IMR-90 (cell line): ENCODE measurements at regions not wholly inside any gene's neighbourhood (a gene's known extent, or its start where the extent isn't known, plus 50 kb on each side); places are given as distances from the start of the nearest gene placed in this dataset.

Experiments used
- ATAC-seq: fragments of 200-7000 bp; cut with Tn5 transposase; 2 replicates; pipeline ENCODE4 v1.9.1; 2020; ENCODE audit warnings: low read depth, mild to moderate bottlenecking, moderate library complexity
- BruUV-seq: library from RNA; stranded (reverse); fragments of 400-500 nt; replicated peaks from 2 replicates; lab custom pipeline; 2021; lab: Mats Ljungman, UMichigan
- CTCF ChIA-PET: fragments of 300-600 bp; formaldehyde crosslinking; extraction: SDS; loops from one replicate; lab custom pipeline; 2021; ENCODE audit warnings: antibody characterized with exemption; lab: Yijun Ruan, JAX
- POLR2A ChIA-PET: fragments of 300-600 bp; sonication (Branson Sonifier 250); formaldehyde crosslinking; loops from one replicate; lab custom pipeline; 2022; ENCODE audit warnings: antibody characterized with exemption; ENCODE audit not compliant: unreplicated experiment; lab: Charles Lee
- DNase-seq: peaks from one replicate; pipeline ENCODE4 v3.0.0; 2013
- H2AFZ ChIP-seq: replicated peaks from 2 replicates; pipeline ENCODE3; 2013; ENCODE audit warnings: low read length, mild to moderate bottlenecking; ENCODE audit not compliant: poor library complexity
- H2AK5ac ChIP-seq: 2 replicates; pipeline ENCODE4 v1.6.1; 2013; ENCODE audit warnings: low read depth, low read length, inconsistent platforms
- H2AK9ac ChIP-seq: replicated peaks from 2 replicates; pipeline ENCODE3; 2013; ENCODE audit warnings: mild to moderate bottlenecking, low read depth, low read length, moderate library complexity; ENCODE audit not compliant: poor library complexity
- H2BK120ac ChIP-seq: 2 replicates; pipeline ENCODE4 v1.6.1; 2013; ENCODE audit warnings: low read depth, low read length, inconsistent platforms
- H2BK15ac ChIP-seq: 3 replicates; pipeline ENCODE4 v1.6.1; 2013; ENCODE audit warnings: low read depth, low read length, inconsistent platforms
- H2BK20ac ChIP-seq: 2 replicates; pipeline ENCODE4 v1.6.1; 2013; ENCODE audit warnings: low read depth, mild to moderate bottlenecking, inconsistent platforms, low read length, moderate library complexity
- H2BK5ac ChIP-seq: 2 replicates; pipeline ENCODE4 v1.6.1; 2013; ENCODE audit warnings: mild to moderate bottlenecking, low read depth, low read length, inconsistent platforms; ENCODE audit not compliant: poor library complexity, severe bottlenecking
- H3K14ac ChIP-seq: replicated peaks from 2 replicates; pipeline ENCODE4 v1.6.1; 2013; ENCODE audit warnings: low read depth, low read length, inconsistent platforms
- H3K18ac ChIP-seq: 2 replicates; pipeline ENCODE4 v1.6.1; 2013; ENCODE audit warnings: low read depth, low read length, control low read depth
- H3K23ac ChIP-seq: 2 replicates; pipeline ENCODE4 v1.6.1; 2013; ENCODE audit warnings: low read depth, low read length, inconsistent platforms
- H3K27ac ChIP-seq: 2 replicates; pipeline ENCODE4 v1.5.1; 2013; ENCODE audit warnings: mild to moderate bottlenecking, control low read depth, low read length; ENCODE audit not compliant: insufficient read depth
- H3K27me3 ChIP-seq: 2 replicates; pipeline ENCODE4 v1.6.1; 2013; ENCODE audit warnings: low read length; ENCODE audit not compliant: control insufficient read depth, insufficient read depth
- H3K36me3 ChIP-seq: 2 replicates; pipeline ENCODE4 v1.6.1; 2013; ENCODE audit warnings: low read length, mixed read lengths; ENCODE audit not compliant: control insufficient read depth, insufficient read depth
- H3K4ac ChIP-seq: 2 replicates; pipeline ENCODE4 v1.6.1; 2013; ENCODE audit warnings: low read depth, low read length, inconsistent platforms
- H3K4me1 ChIP-seq: 2 replicates; pipeline ENCODE4 v1.6.1; 2013; ENCODE audit warnings: low read length, mixed read lengths; ENCODE audit not compliant: control insufficient read depth, insufficient read depth
- H3K4me2 ChIP-seq: 2 replicates; pipeline ENCODE4 v1.6.1; 2013; ENCODE audit warnings: low read depth, mild to moderate bottlenecking, control low read depth, low read length, moderate library complexity
- H3K4me3 ChIP-seq: 2 replicates; pipeline ENCODE4 v1.5.1; 2013; ENCODE audit warnings: low read depth, mild to moderate bottlenecking, control low read depth, low read length, moderate library complexity; ENCODE audit not compliant: insufficient read depth
- H3K56ac ChIP-seq: 2 replicates; pipeline ENCODE4 v1.6.1; 2013; ENCODE audit warnings: low read length, inconsistent platforms; ENCODE audit not compliant: insufficient read depth; ENCODE audit errors: extremely low read depth
- H3K79me1 ChIP-seq, 2 experiments: 2 replicates each; pipeline ENCODE4 v1.6.1; 2013; ENCODE audit warnings: low read length in 2 of 2, inconsistent platforms in 1 of 2, low read depth in 1 of 2
- H3K9ac ChIP-seq: 2 replicates; pipeline ENCODE4 v1.6.1; 2013; ENCODE audit warnings: low read depth, low read length, control low read depth
- H3K9me1 ChIP-seq: 2 replicates; pipeline ENCODE4 v1.6.1; 2013; ENCODE audit warnings: low read length, inconsistent platforms; ENCODE audit not compliant: insufficient read depth
- H3K9me3 ChIP-seq: 2 replicates; pipeline ENCODE4 v1.6.1; 2013; ENCODE audit warnings: low read length; ENCODE audit not compliant: control insufficient read depth, insufficient read depth
- H4K20me1 ChIP-seq: 2 replicates; pipeline ENCODE4 v1.6.1; 2013; ENCODE audit warnings: low read length, inconsistent platforms; ENCODE audit not compliant: insufficient read depth
- H4K5ac ChIP-seq: 2 replicates; pipeline ENCODE4 v1.6.1; 2013; ENCODE audit warnings: mild to moderate bottlenecking, low read depth, low read length, control low read depth
- H4K8ac ChIP-seq, 2 experiments: 2 replicates each; pipeline ENCODE4 v1.6.1; 2013; ENCODE audit warnings: low read depth in 2 of 2, low read length in 2 of 2, control low read depth in 1 of 2, inconsistent platforms in 1 of 2
- H4K91ac ChIP-seq: 2 replicates; pipeline ENCODE4 v1.6.1; 2013; ENCODE audit warnings: low read depth, low read length, inconsistent platforms; ENCODE audit not compliant: insufficient read depth
- BHLHE40 ChIP-seq: fragments of 150-350 bp; IDR thresholded peaks from 2 replicates; pipeline ENCODE4 v1.6.1; 2016; ENCODE audit warnings: mild to moderate bottlenecking, low read depth, low read length
- CEBPB ChIP-seq: IDR thresholded peaks from 2 replicates; pipeline ENCODE4 v1.6.1; 2012; ENCODE audit warnings: low read depth, low read length, improper control_type of control experiment
- CHD1 ChIP-seq: IDR thresholded peaks from 2 replicates; pipeline ENCODE4 v1.6.1; 2012; ENCODE audit warnings: low read depth, low read length, improper control_type of control experiment
- FOS ChIP-seq: fragments of 150-350 bp; IDR thresholded peaks from 2 replicates; pipeline ENCODE4 v1.6.1; 2016; ENCODE audit warnings: low read depth, low read length
- MAFK ChIP-seq: IDR thresholded peaks from 2 replicates; pipeline ENCODE4 v1.6.1; 2012; ENCODE audit warnings: low read depth, low read length, improper control_type of control experiment
- MAZ ChIP-seq: IDR thresholded peaks from 2 replicates; pipeline ENCODE4 v1.6.1; 2012; ENCODE audit warnings: low read depth, mild to moderate bottlenecking, low read length, improper control_type of control experiment, moderate library complexity, borderline replicate concordance
- MXI1 ChIP-seq: IDR thresholded peaks from 2 replicates; pipeline ENCODE4 v1.6.1; 2012; ENCODE audit warnings: low read depth, mild to moderate bottlenecking, low read length, moderate library complexity, borderline replicate concordance
- NFE2L2 ChIP-seq: fragments of 150-350 bp; IDR thresholded peaks from 2 replicates; pipeline ENCODE4 v1.6.1; 2016; ENCODE audit warnings: low read depth, mild to moderate bottlenecking, low read length
- POLR2A ChIP-seq: IDR thresholded peaks from 2 replicates; pipeline ENCODE4 v1.6.1; 2012; ENCODE audit warnings: mild to moderate bottlenecking, low read depth, low read length
- RAD21 ChIP-seq: IDR thresholded peaks from 2 replicates; pipeline ENCODE4 v1.6.1; 2012; ENCODE audit warnings: low read length, improper control_type of control experiment
- RCOR1 ChIP-seq: IDR thresholded peaks from 2 replicates; pipeline ENCODE4 v1.6.1; 2012; ENCODE audit warnings: mild to moderate bottlenecking, low read length, improper control_type of control experiment; ENCODE audit not compliant: insufficient replicate concordance
- RFX5 ChIP-seq: IDR thresholded peaks from 2 replicates; pipeline ENCODE4 v1.8.0; 2012; ENCODE audit warnings: low read depth, mild to moderate bottlenecking, low read length, moderate library complexity
- SMC3 ChIP-seq: fragments of 150-350 bp; IDR thresholded peaks from 2 replicates; pipeline ENCODE4 v1.6.1; 2016; ENCODE audit warnings: low read depth, mild to moderate bottlenecking, antibody characterized with exemption, low read length, moderate library complexity
- USF2 ChIP-seq: fragments of 150-350 bp; IDR thresholded peaks from 2 replicates; pipeline ENCODE4 v1.6.1; 2017; ENCODE audit warnings: mild to moderate bottlenecking, antibody characterized with exemption, low read length, low read depth
- WGBS, 2 experiments: methylation state at CpG; one replicate each; pipeline versions ENCODE4 v1.1.5 to v1.1.7; 2013; ENCODE audit warnings: missing lambda C conversion rate in 2 of 2; ENCODE audit not compliant: insufficient read length in 1 of 2; ENCODE audit errors: extremely low coverage in 2 of 2; 5-methylcytosine and 5-hydroxymethylcytosine counted together
- dilution Hi-C: fragments of 300-500 bp; cut with HindIII; formaldehyde crosslinking; loops from one replicate; pipeline ENCODE4 v1.14.3; 2018; ENCODE audit warnings: low sequenced_read_pairs; ENCODE audit not compliant: unreplicated experiment
- in situ Hi-C: fragments of 300-500 bp; cut with MboI; formaldehyde crosslinking; loops from 3 replicates; pipeline ENCODE4 v1.14.3; 2019; ENCODE audit warnings: low sequenced_read_pairs, inconsistent platforms, mixed read lengths
- intact Hi-C: fragments of 100-400 bp; cut with micrococcal nuclease; formaldehyde crosslinking; loops from 2 replicates; pipeline ENCODE4 v1.10.0; 2022
- TF ChIP-seq, protein P1 (sequence below): fragments of 150-350 bp; IDR thresholded peaks from 2 replicates; pipeline ENCODE4 v1.6.1; 2016; ENCODE audit warnings: low read depth, mild to moderate bottlenecking, low read length, moderate library complexity, borderline replicate concordance
- TF ChIP-seq, protein P2 (sequence below): conservative IDR thresholded peaks from 2 replicates; pipeline ENCODE4 v1.5.1; 2012; ENCODE audit warnings: mild to moderate bottlenecking, low read depth, low read length, improper control_type of control experiment

- Histone ChIP-seq H3K4me3 (no peak overlapping the region), H3K56ac (no peak overlapping the region), H3K4me2 (no peak overlapping the region), H2AK9ac (no peak overlapping the region), H3K18ac (no peak overlapping the region), H3K23ac (no peak overlapping the region), H2BK120ac (no peak overlapping the region), H2BK20ac (no peak overlapping the region), H3K27ac (no peak overlapping the region), H3K27me3 (peaks cover 9% of the 10 kb centered on the region), H3K14ac (no peak overlapping the region), H2AK5ac (no peak overlapping the region), H2AFZ (no peak overlapping the region), H2BK15ac (no peak overlapping the region), H4K5ac (no peak overlapping the region), H3K79me1 (no peaks in the 10 kb centered on the region), H3K4ac (no peak overlapping the region), H3K9me3 (no peaks in the 10 kb centered on the region), H3K36me3 (no peaks in the 10 kb centered on the region), H3K9ac (no peak overlapping the region), H4K20me1 (no peaks in the 10 kb centered on the region), H3K4me1 (no peaks in the 10 kb centered on the region), H4K91ac (no peak overlapping the region), H3K9me1 (no peaks in the 10 kb centered on the region), H2BK5ac (no peak overlapping the region), H4K8ac (no peak overlapping the region)
- ChIA-PET CTCF (interaction anchor here (1.0 to 1.2 kb wide), 2 partner anchors 50 to 265 kb away, joined by 3 to 4 read pairs; no protein-coding TSS in a partner anchor), POLR2A (no interaction called here)
- in situ Hi-C loops (loop anchor here (5.0 kb wide), 1 partner anchor 242 kb away; no protein-coding TSS in a partner anchor), intact Hi-C loops (loop anchor here (1.0 to 2.0 kb wide), 4 partner anchors 100 to 342 kb away; partner anchors contain the start of gene KCTD1), dilution Hi-C loops (no loop called here)
- TF ChIP-seq RCOR1 (no peak), MXI1 (no peak), USF2 (no peak), FOS (no peak), BHLHE40 (no peak), RFX5 (no peak), SMC3 (no peak), CHD1 (no peak), NFE2L2 (no peak), MAFK (no peak), RAD21 (no peak), POLR2A (no peak), MAZ (no peak), CEBPB (no peak)
- TF ChIP-seq, protein P1, sequence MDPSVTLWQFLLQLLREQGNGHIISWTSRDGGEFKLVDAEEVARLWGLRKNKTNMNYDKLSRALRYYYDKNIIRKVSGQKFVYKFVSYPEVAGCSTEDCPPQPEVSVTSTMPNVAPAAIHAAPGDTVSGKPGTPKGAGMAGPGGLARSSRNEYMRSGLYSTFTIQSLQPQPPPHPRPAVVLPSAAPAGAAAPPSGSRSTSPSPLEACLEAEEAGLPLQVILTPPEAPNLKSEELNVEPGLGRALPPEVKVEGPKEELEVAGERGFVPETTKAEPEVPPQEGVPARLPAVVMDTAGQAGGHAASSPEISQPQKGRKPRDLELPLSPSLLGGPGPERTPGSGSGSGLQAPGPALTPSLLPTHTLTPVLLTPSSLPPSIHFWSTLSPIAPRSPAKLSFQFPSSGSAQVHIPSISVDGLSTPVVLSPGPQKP: no peak
- TF ChIP-seq, protein P2, sequence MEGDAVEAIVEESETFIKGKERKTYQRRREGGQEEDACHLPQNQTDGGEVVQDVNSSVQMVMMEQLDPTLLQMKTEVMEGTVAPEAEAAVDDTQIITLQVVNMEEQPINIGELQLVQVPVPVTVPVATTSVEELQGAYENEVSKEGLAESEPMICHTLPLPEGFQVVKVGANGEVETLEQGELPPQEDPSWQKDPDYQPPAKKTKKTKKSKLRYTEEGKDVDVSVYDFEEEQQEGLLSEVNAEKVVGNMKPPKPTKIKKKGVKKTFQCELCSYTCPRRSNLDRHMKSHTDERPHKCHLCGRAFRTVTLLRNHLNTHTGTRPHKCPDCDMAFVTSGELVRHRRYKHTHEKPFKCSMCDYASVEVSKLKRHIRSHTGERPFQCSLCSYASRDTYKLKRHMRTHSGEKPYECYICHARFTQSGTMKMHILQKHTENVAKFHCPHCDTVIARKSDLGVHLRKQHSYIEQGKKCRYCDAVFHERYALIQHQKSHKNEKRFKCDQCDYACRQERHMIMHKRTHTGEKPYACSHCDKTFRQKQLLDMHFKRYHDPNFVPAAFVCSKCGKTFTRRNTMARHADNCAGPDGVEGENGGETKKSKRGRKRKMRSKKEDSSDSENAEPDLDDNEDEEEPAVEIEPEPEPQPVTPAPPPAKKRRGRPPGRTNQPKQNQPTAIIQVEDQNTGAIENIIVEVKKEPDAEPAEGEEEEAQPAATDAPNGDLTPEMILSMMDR: no peak
- ATAC-seq: no peak
- WGBS, 2 experiments: no CpG with 5 or more reads among the region's 6 CpGs
- no peak for DNase-seq
- BruUV-seq: no TSS peak
These were observed 100.8 kb upstream of the KCTD1 start for GRCh38 chr18:26649193-26649543.
